Right lobe of liver (tissue), 4 donors: ENCODE measurements at regions not wholly inside any gene's neighbourhood (a gene's known extent, or its start where the extent isn't known, plus 50 kb on each side); places are given as distances from the start of the nearest gene placed in this dataset.

Source experiments
- POLR2A ChIP-seq: fragments of 450-650 bp; IDR thresholded peaks from one replicate; pipeline ENCODE4 v1.6.1; 2017; ENCODE audit warnings: antibody characterized with exemption, mild to moderate bottlenecking
- TF ChIP-seq, protein P1 (sequence below), 4 donors: fragments of 200-600 bp in 3 of 4; fragments of 450-650 bp in 1 of 4; IDR thresholded peaks; one replicate each; pipeline versions ENCODE4 v1.5.1 to v1.8.0; 2016 to 2022; ENCODE audit warnings: antibody characterized with exemption in 4 of 4, mild to moderate bottlenecking in 2 of 4
- donor health status: DM: no; HTN: no; CAD: no.
- donor health status: DM: no; HTN: no; CAD: no.
- donor health status: DM: no; HTN: yes; CAD: no.

DNA sequence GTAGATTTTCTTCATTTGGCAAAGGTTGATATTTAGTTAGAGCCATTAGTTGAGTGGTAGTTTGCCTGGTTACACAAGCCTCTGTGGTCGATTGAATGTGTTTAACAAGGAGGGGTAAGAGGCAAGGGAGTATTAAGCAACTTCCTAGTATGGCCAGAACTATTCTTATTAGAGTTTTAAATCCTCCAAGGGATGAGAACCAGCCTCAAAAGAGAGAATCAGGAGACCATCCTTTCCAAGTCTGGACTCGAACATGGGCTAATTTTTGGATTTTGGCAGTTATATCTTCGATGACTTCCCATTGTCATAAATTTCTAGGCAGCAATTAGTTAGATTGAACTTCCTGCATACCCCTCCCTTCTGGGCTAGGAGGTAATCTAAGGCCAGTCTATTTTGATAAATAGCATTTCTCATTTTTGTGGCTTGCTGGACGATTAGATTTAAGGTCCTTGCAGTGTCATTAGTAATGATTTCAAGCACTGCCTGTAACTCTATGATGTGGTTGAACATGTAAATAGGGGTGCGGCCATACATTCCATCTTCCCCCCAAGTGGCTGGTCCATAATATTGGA is 219.5 kb upstream of the KCND2 start:
- no peak for TF ChIP-seq POLR2A
- TF ChIP-seq, protein P1, sequence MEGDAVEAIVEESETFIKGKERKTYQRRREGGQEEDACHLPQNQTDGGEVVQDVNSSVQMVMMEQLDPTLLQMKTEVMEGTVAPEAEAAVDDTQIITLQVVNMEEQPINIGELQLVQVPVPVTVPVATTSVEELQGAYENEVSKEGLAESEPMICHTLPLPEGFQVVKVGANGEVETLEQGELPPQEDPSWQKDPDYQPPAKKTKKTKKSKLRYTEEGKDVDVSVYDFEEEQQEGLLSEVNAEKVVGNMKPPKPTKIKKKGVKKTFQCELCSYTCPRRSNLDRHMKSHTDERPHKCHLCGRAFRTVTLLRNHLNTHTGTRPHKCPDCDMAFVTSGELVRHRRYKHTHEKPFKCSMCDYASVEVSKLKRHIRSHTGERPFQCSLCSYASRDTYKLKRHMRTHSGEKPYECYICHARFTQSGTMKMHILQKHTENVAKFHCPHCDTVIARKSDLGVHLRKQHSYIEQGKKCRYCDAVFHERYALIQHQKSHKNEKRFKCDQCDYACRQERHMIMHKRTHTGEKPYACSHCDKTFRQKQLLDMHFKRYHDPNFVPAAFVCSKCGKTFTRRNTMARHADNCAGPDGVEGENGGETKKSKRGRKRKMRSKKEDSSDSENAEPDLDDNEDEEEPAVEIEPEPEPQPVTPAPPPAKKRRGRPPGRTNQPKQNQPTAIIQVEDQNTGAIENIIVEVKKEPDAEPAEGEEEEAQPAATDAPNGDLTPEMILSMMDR (IDR thresholded peaks at IDR 0.05) = no peak
